ENCODE measurements at regions not wholly inside any gene's neighbourhood (a gene's known extent, or its start where the extent isn't known, plus 50 kb on each side); places are given as distances from the start of the nearest gene placed in this dataset.

DNA sequence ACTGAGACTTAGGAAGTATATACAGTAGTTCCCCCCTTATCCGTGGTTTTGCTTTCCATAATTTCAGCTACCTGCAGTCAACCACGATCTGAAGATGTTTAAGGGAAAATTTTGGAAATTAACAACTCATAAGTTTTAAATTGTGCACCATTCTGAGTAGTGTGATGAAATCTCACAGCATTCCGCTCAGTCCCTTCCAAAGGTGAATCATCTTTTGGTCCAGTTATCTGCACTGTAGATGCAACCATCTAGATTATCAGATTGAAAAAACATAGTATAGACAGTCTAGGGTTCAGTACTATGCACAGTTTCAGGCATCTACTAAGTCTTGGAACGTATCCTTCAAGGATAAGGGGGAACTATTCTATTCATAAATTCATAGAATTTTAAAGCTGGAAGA is 109.0 kb downstream of the ANXA3 start:
- Histone ChIP-seq H3K4me2 (no peak overlapping the region), H4K20me1 (ENCODE audit: low read depth) (no peaks in the 10 kb centered on the region), H2AFZ (replicated peaks) (no peak overlapping the region), H3K9me3 (ENCODE audit: low read depth) (no peaks in the 10 kb centered on the region), H3K4me3 (no peak overlapping the region), H3K4me1 (peaks cover 18% of the 10 kb centered on the region), H3K27ac (no peak overlapping the region), H3K36me3 (no peaks in the 10 kb centered on the region), H3F3A (ENCODE audit: low read depth) (peaks cover 13% of the 10 kb centered on the region), H3K79me2 (ENCODE audit: low read depth) (no peaks in the 10 kb centered on the region), H3K9ac (no peak overlapping the region), H3K27me3 (no peaks in the 10 kb centered on the region)
- Mint-ChIP-seq H3K36me3 (no peaks in the 10 kb centered on the region), H3K4me1 (peaks cover 5% of the 10 kb centered on the region), H3K27ac (no peak overlapping the region), H3K9me3 (no peaks in the 10 kb centered on the region), H3K27me3 (ENCODE audit: insufficient read depth, low read depth) (peaks cover 2% of the 10 kb centered on the region), H3K4me3 (no peak overlapping the region)
- no peak for TF ChIP-seq EZH2 (IDR thresholded peaks at IDR 0.05)
- TF ChIP-seq, protein P1, sequence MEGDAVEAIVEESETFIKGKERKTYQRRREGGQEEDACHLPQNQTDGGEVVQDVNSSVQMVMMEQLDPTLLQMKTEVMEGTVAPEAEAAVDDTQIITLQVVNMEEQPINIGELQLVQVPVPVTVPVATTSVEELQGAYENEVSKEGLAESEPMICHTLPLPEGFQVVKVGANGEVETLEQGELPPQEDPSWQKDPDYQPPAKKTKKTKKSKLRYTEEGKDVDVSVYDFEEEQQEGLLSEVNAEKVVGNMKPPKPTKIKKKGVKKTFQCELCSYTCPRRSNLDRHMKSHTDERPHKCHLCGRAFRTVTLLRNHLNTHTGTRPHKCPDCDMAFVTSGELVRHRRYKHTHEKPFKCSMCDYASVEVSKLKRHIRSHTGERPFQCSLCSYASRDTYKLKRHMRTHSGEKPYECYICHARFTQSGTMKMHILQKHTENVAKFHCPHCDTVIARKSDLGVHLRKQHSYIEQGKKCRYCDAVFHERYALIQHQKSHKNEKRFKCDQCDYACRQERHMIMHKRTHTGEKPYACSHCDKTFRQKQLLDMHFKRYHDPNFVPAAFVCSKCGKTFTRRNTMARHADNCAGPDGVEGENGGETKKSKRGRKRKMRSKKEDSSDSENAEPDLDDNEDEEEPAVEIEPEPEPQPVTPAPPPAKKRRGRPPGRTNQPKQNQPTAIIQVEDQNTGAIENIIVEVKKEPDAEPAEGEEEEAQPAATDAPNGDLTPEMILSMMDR (IDR thresholded peaks at IDR 0.05) = no peak
- no peak for TF ChIP-seq EZH2phosphoT487 (IDR thresholded peaks at IDR 0.05)
- DNase-seq (ENCODE audit: low spot score) = no peak

DNA sequence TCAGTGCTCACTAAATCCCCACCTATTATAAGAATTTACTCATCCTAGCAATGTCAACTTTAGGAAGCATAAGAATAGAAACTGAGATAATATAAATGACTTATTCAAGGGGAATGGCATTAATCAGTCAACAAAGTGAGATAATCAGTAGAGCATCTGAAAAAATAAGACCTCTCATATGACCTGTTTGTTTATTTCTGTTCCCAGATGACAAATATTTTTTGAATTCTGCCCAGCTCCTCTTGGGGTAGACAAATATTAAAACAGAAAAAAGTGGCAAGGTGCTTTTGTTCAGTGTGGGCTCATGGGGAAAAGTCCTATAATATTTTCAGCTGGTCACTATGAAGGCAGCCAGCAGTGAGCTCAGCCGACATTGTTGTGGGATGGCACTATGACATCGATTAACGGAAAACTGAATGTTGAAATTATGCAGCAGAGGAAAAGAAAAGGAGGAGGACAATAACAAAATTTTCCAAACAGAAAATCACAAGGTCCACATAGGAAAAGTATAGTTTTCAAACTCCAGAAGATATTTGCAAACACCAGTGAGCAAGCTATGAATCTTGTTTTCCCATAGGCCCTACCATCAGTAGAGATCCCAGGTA is 109.6 kb downstream of the ANXA3 start:
- H3K9me3 Mint-ChIP-seq = no peaks in the 10 kb centered on the region
- no peak overlapping the region for H2AFZ ChIP-seq (replicated peaks)
- H3K27ac Mint-ChIP-seq = no peak overlapping the region
- H3K4me1 Mint-ChIP-seq = peaks cover 5% of the 10 kb centered on the region
- no peak for DNase-seq (ENCODE audit: low spot score)
- H3K27me3 Mint-ChIP-seq (ENCODE audit: insufficient read depth, low read depth) = peaks cover 2% of the 10 kb centered on the region
- peaks cover 13% of the 10 kb centered on the region for H3F3A ChIP-seq (ENCODE audit: low read depth)
- no peak overlapping the region for H3K4me2 ChIP-seq
- no peak overlapping the region for H3K4me3 ChIP-seq
- H4K20me1 ChIP-seq (ENCODE audit: low read depth) = no peaks in the 10 kb centered on the region
- no peaks in the 10 kb centered on the region for H3K36me3 ChIP-seq
- H3K9ac ChIP-seq = no peak overlapping the region
- no peak overlapping the region for H3K27ac ChIP-seq
- H3K27me3 ChIP-seq = no peaks in the 10 kb centered on the region
- no peaks in the 10 kb centered on the region for H3K9me3 ChIP-seq (ENCODE audit: low read depth)
- TF ChIP-seq, protein P1 (IDR thresholded peaks at IDR 0.05) = no peak
- TF ChIP-seq EZH2 (IDR thresholded peaks at IDR 0.05) (no peak), EZH2phosphoT487 (IDR thresholded peaks at IDR 0.05) (no peak)
- no peaks in the 10 kb centered on the region for H3K36me3 Mint-ChIP-seq
- no peak overlapping the region for H3K4me3 Mint-ChIP-seq
- peaks cover 18% of the 10 kb centered on the region for H3K4me1 ChIP-seq
- H3K79me2 ChIP-seq (ENCODE audit: low read depth) = no peaks in the 10 kb centered on the region

DNA sequence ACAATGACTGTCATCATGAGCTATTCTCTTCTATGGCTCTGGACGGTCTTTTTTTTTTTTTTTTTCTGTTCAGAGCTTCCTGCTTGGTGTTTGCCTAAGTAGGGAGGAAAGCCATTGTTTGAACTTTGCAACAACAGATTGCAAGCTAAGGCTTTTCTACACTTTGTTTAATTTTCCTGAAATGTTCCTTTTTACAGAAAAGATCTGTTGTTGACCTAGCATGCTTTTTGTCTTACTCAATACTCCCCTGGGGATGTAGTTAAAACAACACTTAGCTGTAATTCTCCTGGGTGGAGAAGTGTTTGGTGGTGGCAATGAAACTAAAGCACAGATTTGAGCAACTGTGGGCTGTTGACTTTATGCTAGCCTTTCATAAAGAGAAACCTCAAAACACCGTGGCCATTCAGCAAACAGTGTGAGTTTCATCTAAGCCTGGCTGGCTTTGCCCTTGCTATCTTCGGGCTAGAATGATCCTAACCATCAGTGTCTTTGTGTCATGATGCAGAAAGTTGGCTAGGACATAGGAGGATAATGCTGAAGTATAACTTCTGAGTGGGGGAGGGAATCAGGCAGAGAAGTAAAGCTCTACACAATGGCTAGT is 110.5 kb downstream of the ANXA3 start:
- Mint-ChIP-seq H3K27ac (peak overlapping the region; percentile 5), H3K36me3 (no peaks in the 10 kb centered on the region), H3K4me3 (no peak overlapping the region), H3K9me3 (no peaks in the 10 kb centered on the region), H3K4me1 (peaks cover 5% of the 10 kb centered on the region), H3K27me3 (ENCODE audit: insufficient read depth, low read depth) (peaks cover 2% of the 10 kb centered on the region)
- Histone ChIP-seq H3K4me1 (peaks cover 18% of the 10 kb centered on the region), H3K36me3 (no peaks in the 10 kb centered on the region), H3F3A (ENCODE audit: low read depth) (peaks cover 13% of the 10 kb centered on the region), H3K9me3 (ENCODE audit: low read depth) (no peaks in the 10 kb centered on the region), H3K4me3 (no peak overlapping the region), H4K20me1 (ENCODE audit: low read depth) (no peaks in the 10 kb centered on the region), H3K9ac (no peak overlapping the region), H3K27ac (no peak overlapping the region), H3K79me2 (ENCODE audit: low read depth) (no peaks in the 10 kb centered on the region), H3K4me2 (peak overlapping the region; percentile 11), H3K27me3 (no peaks in the 10 kb centered on the region), H2AFZ (replicated peaks) (peak overlapping the region; percentile 71)
- DNase-seq (ENCODE audit: low spot score) = peak; percentile 13
- TF ChIP-seq EZH2 (IDR thresholded peaks at IDR 0.05) (no peak), EZH2phosphoT487 (IDR thresholded peaks at IDR 0.05) (no peak)
- TF ChIP-seq, protein P1 (IDR thresholded peaks at IDR 0.05) = no peak

Data from neural progenitor cell (in vitro differentiated cells).